ENCODE measurements at regions not wholly inside any gene's neighbourhood (a gene's known extent, or its start where the extent isn't known, plus 50 kb on each side); places are given as distances from the start of the nearest gene placed in this dataset.

DNA sequence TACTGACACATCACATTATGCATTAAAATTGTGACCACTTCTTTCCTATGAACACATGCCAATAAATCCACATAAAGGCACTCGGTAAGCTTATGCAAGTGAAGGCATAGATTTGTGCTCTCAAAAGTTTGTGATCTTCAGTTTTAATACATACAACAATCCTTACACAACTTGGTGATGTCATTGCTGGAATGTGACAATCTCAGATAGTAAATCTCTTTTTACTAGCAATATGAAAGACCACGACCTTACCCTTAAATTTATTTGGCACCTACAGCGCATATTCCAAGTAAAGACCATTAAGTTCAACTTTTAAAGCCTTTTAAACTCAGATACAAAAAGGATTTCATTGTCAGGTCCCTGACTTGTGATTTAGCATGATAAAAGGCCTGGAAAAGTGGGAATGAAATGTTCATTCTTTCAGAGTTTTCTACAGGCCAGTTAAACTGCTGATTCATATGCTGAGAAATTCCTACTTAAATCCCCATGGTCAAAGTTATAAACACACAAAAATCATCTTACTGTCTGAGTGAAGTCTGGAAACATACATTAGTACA lies 157.4 kb downstream of the SIPA1L2 start:
- no TSS peak for BruUV-seq (replicated peaks)
- peak; percentile 24 for DNase-seq (ENCODE audit: low spot score)
- ChIA-PET CTCF (no interaction called here), POLR2A (ENCODE audit: low non-redundant PET) (no interaction called here)
- Histone ChIP-seq H3K27me3 (replicated peaks; ENCODE audit: insufficient read depth, low read depth, low read length, poor library complexity) (no peaks in the 10 kb centered on the region), H3K27ac (ENCODE audit: low read depth, low read length, poor library complexity, severe bottlenecking) (no peak overlapping the region), H3K36me3 (ENCODE audit: insufficient read depth, low read length, poor library complexity, severe bottlenecking) (no peaks in the 10 kb centered on the region), H3K4me1 (ENCODE audit: insufficient read depth, low read length, poor library complexity, severe bottlenecking) (peaks cover 8% of the 10 kb centered on the region), H3K9me3 (ENCODE audit: low read depth, low read length, poor library complexity, severe bottlenecking) (no peaks in the 10 kb centered on the region), H3K4me3 (ENCODE audit: low read depth, low read length, poor library complexity, severe bottlenecking) (no peak overlapping the region)
- intact Hi-C loops (cut with micrococcal nuclease; ENCODE audit: unreplicated experiment), result loop anchor here (10.0 kb wide), 1 partner anchor 152 kb away; no protein-coding TSS in a partner anchor
- TF ChIP-seq CTCF (conservative IDR thresholded peaks at IDR 0.05; ENCODE audit: low read depth, low read length) (no peak), EZH2 (IDR thresholded peaks at IDR 0.05; ENCODE audit: borderline replicate concordance, low read depth, low read length, poor library complexity, severe bottlenecking) (no peak)

DNA sequence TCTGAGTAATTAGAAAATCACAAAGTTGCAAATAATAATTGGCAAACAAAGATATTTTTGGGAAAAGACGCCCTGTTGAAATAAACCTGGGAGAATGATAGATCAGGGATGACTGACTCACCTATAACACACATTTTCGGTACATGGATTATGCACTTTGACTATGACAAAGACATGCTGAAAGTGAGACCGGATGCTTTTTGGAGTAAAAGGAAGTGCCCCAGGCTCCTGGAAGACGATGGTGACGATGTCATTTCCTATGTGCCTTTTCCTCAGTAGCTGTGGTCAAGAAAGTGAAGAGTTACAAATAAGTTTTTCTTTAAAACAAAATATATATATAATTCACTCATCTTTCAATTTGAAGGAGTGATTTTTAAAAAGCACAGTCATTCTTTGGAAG lies 158.7 kb downstream of the SIPA1L2 start:
- Histone ChIP-seq H3K4me1 (ENCODE audit: insufficient read depth, low read length, poor library complexity, severe bottlenecking) (peaks cover 8% of the 10 kb centered on the region), H3K4me3 (ENCODE audit: low read depth, low read length, poor library complexity, severe bottlenecking) (no peak overlapping the region), H3K27me3 (replicated peaks; ENCODE audit: insufficient read depth, low read depth, low read length, poor library complexity) (no peaks in the 10 kb centered on the region), H3K36me3 (ENCODE audit: insufficient read depth, low read length, poor library complexity, severe bottlenecking) (no peaks in the 10 kb centered on the region), H3K27ac (ENCODE audit: low read depth, low read length, poor library complexity, severe bottlenecking) (no peak overlapping the region), H3K9me3 (ENCODE audit: low read depth, low read length, poor library complexity, severe bottlenecking) (no peaks in the 10 kb centered on the region)
- BruUV-seq (replicated peaks), result no TSS peak
- no peak for TF ChIP-seq EZH2 (IDR thresholded peaks at IDR 0.05; ENCODE audit: borderline replicate concordance, low read depth, low read length, poor library complexity, severe bottlenecking)
- TF ChIP-seq CTCF (conservative IDR thresholded peaks at IDR 0.05; ENCODE audit: low read depth, low read length), result no peak
- intact Hi-C loops (cut with micrococcal nuclease; ENCODE audit: unreplicated experiment), result loop anchor here (10.0 kb wide), 1 partner anchor 154 kb away; no protein-coding TSS in a partner anchor
- peak; percentile 61 for DNase-seq (ENCODE audit: low spot score)
- ChIA-PET CTCF (no interaction called here), POLR2A (ENCODE audit: low non-redundant PET) (no interaction called here)

DNA sequence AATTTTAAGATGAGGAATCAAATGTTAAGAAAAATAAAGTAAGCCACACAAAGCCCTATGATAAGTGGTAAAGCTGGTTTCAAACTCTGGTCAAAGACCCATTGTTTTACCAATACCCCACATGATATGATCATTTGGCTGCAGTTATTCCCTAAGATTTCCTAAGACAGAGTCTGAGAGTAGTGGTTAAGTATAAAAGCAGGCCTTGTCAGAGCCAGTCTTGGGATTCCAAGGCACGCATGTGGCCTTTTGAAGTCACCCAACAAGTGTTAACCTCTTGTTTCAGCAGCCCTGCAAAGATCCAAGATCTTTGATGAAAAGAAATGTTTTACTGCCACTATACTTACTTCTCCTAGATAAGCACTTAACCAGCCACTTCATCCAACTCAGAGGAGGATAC lies 159.2 kb downstream of the SIPA1L2 start:
- Histone ChIP-seq H3K9me3 (ENCODE audit: low read depth, low read length, poor library complexity, severe bottlenecking) (no peaks in the 10 kb centered on the region), H3K4me3 (ENCODE audit: low read depth, low read length, poor library complexity, severe bottlenecking) (no peak overlapping the region), H3K36me3 (ENCODE audit: insufficient read depth, low read length, poor library complexity, severe bottlenecking) (no peaks in the 10 kb centered on the region), H3K4me1 (ENCODE audit: insufficient read depth, low read length, poor library complexity, severe bottlenecking) (peaks cover 8% of the 10 kb centered on the region), H3K27ac (ENCODE audit: low read depth, low read length, poor library complexity, severe bottlenecking) (no peak overlapping the region), H3K27me3 (replicated peaks; ENCODE audit: insufficient read depth, low read depth, low read length, poor library complexity) (no peaks in the 10 kb centered on the region)
- no peak for TF ChIP-seq CTCF (conservative IDR thresholded peaks at IDR 0.05; ENCODE audit: low read depth, low read length)
- no peak for TF ChIP-seq EZH2 (IDR thresholded peaks at IDR 0.05; ENCODE audit: borderline replicate concordance, low read depth, low read length, poor library complexity, severe bottlenecking)
- no TSS peak for BruUV-seq (replicated peaks)
- ChIA-PET POLR2A (ENCODE audit: low non-redundant PET) (no interaction called here), CTCF (no interaction called here)
- intact Hi-C loops (cut with micrococcal nuclease; ENCODE audit: unreplicated experiment), result loop anchor here (10.0 kb wide), 1 partner anchor 154 kb away; no protein-coding TSS in a partner anchor
- DNase-seq (ENCODE audit: low spot score), result no peak
